ENCODE measurements at regions not wholly inside any gene's neighbourhood (a gene's known extent, or its start where the extent isn't known, plus 50 kb on each side); places are given as distances from the start of the nearest gene placed in this dataset.

DNA sequence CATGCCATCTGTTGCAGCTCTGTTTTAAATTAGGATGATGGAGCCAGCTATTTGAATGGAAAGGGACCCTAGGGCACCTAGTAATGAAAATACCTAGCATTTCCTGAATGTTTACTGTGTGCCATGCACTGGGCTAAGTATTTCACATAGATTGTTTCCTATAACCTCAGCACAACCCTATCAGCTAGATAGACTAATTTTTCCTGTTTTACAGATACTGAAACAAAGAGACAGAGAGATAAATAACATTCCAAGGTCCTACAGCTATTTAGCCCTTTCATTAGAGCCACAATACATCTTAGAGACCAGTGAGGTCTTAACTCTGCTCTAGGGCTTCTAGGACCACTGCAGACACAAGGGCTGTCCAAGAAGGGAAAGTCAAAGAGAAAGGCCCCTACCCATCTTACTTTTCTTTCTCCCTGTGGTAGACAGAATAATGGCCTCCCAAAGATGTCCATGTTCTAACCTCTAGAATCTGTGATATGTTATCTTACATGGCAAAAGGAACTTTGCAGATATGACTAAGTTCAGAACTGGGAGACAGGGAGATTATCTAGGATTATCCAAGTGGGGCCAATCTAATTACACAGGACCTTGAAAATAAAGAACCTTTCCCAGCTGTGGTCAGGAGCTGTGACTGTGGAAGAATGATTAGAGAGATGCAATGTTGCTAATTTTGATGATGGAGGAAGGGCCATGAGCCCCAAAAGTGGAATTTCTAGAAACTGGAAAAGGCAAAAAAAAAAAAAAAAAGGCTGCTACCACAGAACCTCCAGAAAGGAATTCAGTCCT lies 157.0 kb downstream of the CCDC34 start:
- Histone ChIP-seq H3K9me3 (peaks cover 4% of the 10 kb centered on the region; the same call in 1 of the 3 replicates), H3K4me2 (peak overlapping the region; percentile 53), H3K27ac (peak overlapping the region; percentile 49 to 77), H3K4me3 (no peak overlapping the region), H3K4me1 (peaks cover 82% of the 10 kb centered on the region)
- ChIA-PET POLR2A (interaction anchor here (0.6 kb wide), 1 partner anchor 10 kb away, joined by 8 read pairs; no protein-coding TSS in a partner anchor), CTCF (interaction anchor here (0.7 to 11.5 kb wide), 9 partner anchors 8 to 290 kb away, joined by 3 to 64 read pairs (median 7); no protein-coding TSS in a partner anchor)
- FAIRE-seq = no peak
- TF ChIP-seq NR3C1 (IDR thresholded peaks at IDR 0.05) = no peak
- TF ChIP-seq ESRRA (IDR thresholded peaks at IDR 0.05; ENCODE audit: borderline replicate concordance, low read length) = no peak
- no peak for TF ChIP-seq RAD21 (conservative IDR thresholded peaks at IDR 0.05 in 1 of 2, IDR thresholded peaks at IDR 0.05 in 1 of 2)
- no peak for TF ChIP-seq EP300 (IDR thresholded peaks at IDR 0.05)
- TF ChIP-seq ZSCAN20 (CRISPR knock-in tag; IDR thresholded peaks at IDR 0.05) = no peak
- TF ChIP-seq CHD4 (IDR thresholded peaks at IDR 0.05; ENCODE audit: borderline replicate concordance) = no peak
- TF ChIP-seq, protein P1, sequence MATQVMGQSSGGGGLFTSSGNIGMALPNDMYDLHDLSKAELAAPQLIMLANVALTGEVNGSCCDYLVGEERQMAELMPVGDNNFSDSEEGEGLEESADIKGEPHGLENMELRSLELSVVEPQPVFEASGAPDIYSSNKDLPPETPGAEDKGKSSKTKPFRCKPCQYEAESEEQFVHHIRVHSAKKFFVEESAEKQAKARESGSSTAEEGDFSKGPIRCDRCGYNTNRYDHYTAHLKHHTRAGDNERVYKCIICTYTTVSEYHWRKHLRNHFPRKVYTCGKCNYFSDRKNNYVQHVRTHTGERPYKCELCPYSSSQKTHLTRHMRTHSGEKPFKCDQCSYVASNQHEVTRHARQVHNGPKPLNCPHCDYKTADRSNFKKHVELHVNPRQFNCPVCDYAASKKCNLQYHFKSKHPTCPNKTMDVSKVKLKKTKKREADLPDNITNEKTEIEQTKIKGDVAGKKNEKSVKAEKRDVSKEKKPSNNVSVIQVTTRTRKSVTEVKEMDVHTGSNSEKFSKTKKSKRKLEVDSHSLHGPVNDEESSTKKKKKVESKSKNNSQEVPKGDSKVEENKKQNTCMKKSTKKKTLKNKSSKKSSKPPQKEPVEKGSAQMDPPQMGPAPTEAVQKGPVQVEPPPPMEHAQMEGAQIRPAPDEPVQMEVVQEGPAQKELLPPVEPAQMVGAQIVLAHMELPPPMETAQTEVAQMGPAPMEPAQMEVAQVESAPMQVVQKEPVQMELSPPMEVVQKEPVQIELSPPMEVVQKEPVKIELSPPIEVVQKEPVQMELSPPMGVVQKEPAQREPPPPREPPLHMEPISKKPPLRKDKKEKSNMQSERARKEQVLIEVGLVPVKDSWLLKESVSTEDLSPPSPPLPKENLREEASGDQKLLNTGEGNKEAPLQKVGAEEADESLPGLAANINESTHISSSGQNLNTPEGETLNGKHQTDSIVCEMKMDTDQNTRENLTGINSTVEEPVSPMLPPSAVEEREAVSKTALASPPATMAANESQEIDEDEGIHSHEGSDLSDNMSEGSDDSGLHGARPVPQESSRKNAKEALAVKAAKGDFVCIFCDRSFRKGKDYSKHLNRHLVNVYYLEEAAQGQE (IDR thresholded peaks at IDR 0.05) = no peak
- no peak for TF ChIP-seq FOXS1 (CRISPR knock-in tag; IDR thresholded peaks at IDR 0.05)
- TF ChIP-seq RCOR1 (IDR thresholded peaks at IDR 0.05; ENCODE audit: low read depth, low read length) = no peak
- no peak for TF ChIP-seq BHLHE40 (IDR thresholded peaks at IDR 0.05; ENCODE audit: low read depth, low read length)
- TF ChIP-seq HOXB13 (CRISPR knock-in tag; IDR thresholded peaks at IDR 0.05; ENCODE audit: low read depth) = no peak
- no peak for TF ChIP-seq POLR2AphosphoS2 (conservative IDR thresholded peaks at IDR 0.05; ENCODE audit: low read length)
- TF ChIP-seq, protein P2, sequence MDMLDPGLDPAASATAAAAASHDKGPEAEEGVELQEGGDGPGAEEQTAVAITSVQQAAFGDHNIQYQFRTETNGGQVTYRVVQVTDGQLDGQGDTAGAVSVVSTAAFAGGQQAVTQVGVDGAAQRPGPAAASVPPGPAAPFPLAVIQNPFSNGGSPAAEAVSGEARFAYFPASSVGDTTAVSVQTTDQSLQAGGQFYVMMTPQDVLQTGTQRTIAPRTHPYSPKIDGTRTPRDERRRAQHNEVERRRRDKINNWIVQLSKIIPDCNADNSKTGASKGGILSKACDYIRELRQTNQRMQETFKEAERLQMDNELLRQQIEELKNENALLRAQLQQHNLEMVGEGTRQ (IDR thresholded peaks at IDR 0.05) = no peak
- no peak for TF ChIP-seq SREBF2 (IDR thresholded peaks at IDR 0.05)
- TF ChIP-seq, protein P3, sequence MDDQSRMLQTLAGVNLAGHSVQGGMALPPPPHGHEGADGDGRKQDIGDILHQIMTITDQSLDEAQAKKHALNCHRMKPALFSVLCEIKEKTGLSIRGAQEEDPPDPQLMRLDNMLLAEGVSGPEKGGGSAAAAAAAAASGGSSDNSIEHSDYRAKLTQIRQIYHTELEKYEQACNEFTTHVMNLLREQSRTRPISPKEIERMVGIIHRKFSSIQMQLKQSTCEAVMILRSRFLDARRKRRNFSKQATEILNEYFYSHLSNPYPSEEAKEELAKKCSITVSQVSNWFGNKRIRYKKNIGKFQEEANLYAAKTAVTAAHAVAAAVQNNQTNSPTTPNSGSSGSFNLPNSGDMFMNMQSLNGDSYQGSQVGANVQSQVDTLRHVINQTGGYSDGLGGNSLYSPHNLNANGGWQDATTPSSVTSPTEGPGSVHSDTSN (IDR thresholded peaks at IDR 0.05) = no peak
- no peak for TF ChIP-seq FOSB (CRISPR knock-in tag; IDR thresholded peaks at IDR 0.05)
- TF ChIP-seq, protein P4, sequence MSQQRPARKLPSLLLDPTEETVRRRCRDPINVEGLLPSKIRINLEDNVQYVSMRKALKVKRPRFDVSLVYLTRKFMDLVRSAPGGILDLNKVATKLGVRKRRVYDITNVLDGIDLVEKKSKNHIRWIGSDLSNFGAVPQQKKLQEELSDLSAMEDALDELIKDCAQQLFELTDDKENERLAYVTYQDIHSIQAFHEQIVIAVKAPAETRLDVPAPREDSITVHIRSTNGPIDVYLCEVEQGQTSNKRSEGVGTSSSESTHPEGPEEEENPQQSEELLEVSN (IDR thresholded peaks at IDR 0.05; ENCODE audit: borderline replicate concordance, low read depth) = no peak
- no peak for TF ChIP-seq HOXA7 (CRISPR knock-in tag; IDR thresholded peaks at IDR 0.05)
- TF ChIP-seq MAFK (IDR thresholded peaks at IDR 0.05; ENCODE audit: partially characterized antibody) = no peak
- TF ChIP-seq TP53 (CRISPR knock-in tag; IDR thresholded peaks at IDR 0.05) = no peak
- DNase-seq (ENCODE audit: low read depth in 1 of 2, low spot score in 1 of 2) = no peak
- ATAC-seq = no peak

DNA sequence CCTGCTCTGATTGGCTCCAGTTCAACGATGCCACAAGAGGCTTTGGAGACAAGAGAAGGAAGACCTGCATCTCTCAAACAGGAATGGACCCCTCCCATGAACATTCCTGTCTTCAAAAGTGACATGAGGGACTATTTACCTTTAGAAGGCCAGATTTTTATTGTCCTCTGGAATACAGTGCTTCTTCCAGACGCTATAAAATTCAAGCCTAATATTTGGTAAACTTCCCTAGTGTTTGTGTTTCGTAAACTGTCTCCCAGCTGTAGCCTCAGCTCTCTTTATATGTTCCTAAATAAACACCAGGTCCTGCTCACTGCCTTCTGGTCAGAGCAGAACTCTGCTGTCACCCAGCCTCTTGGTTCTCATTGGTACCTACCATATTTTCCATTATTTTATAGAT lies 157.8 kb downstream of the CCDC34 start:
- peak overlapping the region; percentile 53 for H3K4me2 ChIP-seq
- peaks cover 4% of the 10 kb centered on the region; the same call in 1 of the 3 replicates for H3K9me3 ChIP-seq
- ChIA-PET CTCF (interaction anchor here (0.7 to 11.5 kb wide), 11 partner anchors 9 to 292 kb away, joined by 3 to 64 read pairs (median 4); no protein-coding TSS in a partner anchor), POLR2A (no interaction called here)
- H3K27ac ChIP-seq = peak overlapping the region; percentile 49 to 77
- DNase-seq (ENCODE audit: low read depth in 1 of 2, low spot score in 1 of 2) (peak in 1 of 2 experiments; percentile 85), FAIRE-seq (no peak), ATAC-seq (peak in 1 of 2 experiments; percentile 52; a peak in 3 of 6 replicates)
- WGBS (ENCODE audit: missing lambda C conversion rate) = 7% methylated on average over 3 of the region's 3 CpGs
- H3K4me1 ChIP-seq = peaks cover 85% of the 10 kb centered on the region
- no peak overlapping the region for H3K4me3 ChIP-seq
- no peak for TF ChIP-seq NR3C1 (IDR thresholded peaks at IDR 0.05)
- TF ChIP-seq BHLHE40 (IDR thresholded peaks at IDR 0.05; ENCODE audit: low read depth, low read length) = no peak
- no peak for TF ChIP-seq POLR2AphosphoS2 (conservative IDR thresholded peaks at IDR 0.05; ENCODE audit: low read length)
- no peak for TF ChIP-seq ZC3H11A (IDR thresholded peaks at IDR 0.05)
- TF ChIP-seq ESRRA (IDR thresholded peaks at IDR 0.05; ENCODE audit: borderline replicate concordance, low read length) = no peak
- TF ChIP-seq KDM1A (IDR thresholded peaks at IDR 0.05; ENCODE audit: low read depth) = no peak
- TF ChIP-seq, protein P4 (IDR thresholded peaks at IDR 0.05; ENCODE audit: borderline replicate concordance, low read depth) = no peak
- TF ChIP-seq CEBPB (IDR thresholded peaks at IDR 0.05) = peak in 1 of 2 experiments; percentile 75; a peak in 2 of 4 replicates
- no peak for TF ChIP-seq RAD21 (conservative IDR thresholded peaks at IDR 0.05 in 1 of 2, IDR thresholded peaks at IDR 0.05 in 1 of 2)
- no peak for TF ChIP-seq MAZ (IDR thresholded peaks at IDR 0.05; ENCODE audit: borderline replicate concordance, low read depth, low read length)
- TF ChIP-seq JUNB (IDR thresholded peaks at IDR 0.05) = peak; percentile 17; the same call in 1 of the 2 replicates
- TF ChIP-seq SREBF2 (IDR thresholded peaks at IDR 0.05) = no peak
- TF ChIP-seq, protein P5, sequence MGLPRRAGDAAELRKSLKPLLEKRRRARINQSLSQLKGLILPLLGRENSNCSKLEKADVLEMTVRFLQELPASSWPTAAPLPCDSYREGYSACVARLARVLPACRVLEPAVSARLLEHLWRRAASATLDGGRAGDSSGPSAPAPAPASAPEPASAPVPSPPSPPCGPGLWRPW (IDR thresholded peaks at IDR 0.05) = no peak
- TF ChIP-seq MAFK (IDR thresholded peaks at IDR 0.05; ENCODE audit: partially characterized antibody) = no peak
- TF ChIP-seq, protein P6, sequence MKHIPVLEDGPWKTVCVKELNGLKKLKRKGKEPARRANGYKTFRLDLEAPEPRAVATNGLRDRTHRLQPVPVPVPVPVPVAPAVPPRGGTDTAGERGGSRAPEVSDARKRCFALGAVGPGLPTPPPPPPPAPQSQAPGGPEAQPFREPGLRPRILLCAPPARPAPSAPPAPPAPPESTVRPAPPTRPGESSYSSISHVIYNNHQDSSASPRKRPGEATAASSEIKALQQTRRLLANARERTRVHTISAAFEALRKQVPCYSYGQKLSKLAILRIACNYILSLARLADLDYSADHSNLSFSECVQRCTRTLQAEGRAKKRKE (CRISPR knock-in tag; IDR thresholded peaks at IDR 0.05; ENCODE audit: low read depth) = no peak
- TF ChIP-seq CHD4 (IDR thresholded peaks at IDR 0.05; ENCODE audit: borderline replicate concordance) = no peak
